Colonic mucosa (tissue), 4 donors: ENCODE measurements at regions not wholly inside any gene's neighbourhood (a gene's known extent, or its start where the extent isn't known, plus 50 kb on each side); places are given as distances from the start of the nearest gene placed in this dataset.
"Not testable (repeated sequence)": the region's sequence is repeated elsewhere in the genome, so short reads cannot be mapped to it uniquely, and the experiment has no call there.

Experiments used
- DNase-seq: peaks from one replicate; pipeline ENCODE4 v3.0.0-alpha.2; 2020
- H3K27ac ChIP-seq: fragments of 200-600 bp; one replicate; pipeline ENCODE4 v1.8.0; 2021
- H3K27me3 ChIP-seq: fragments of 200-600 bp; one replicate; pipeline ENCODE4 v1.8.0; 2021
- H3K36me3 ChIP-seq: fragments of 200-600 bp; one replicate; pipeline ENCODE4 v1.8.0; 2021
- H3K4me1 ChIP-seq: fragments of 200-600 bp; one replicate; pipeline ENCODE4 v1.8.0; 2021; ENCODE audit warnings: mild to moderate bottlenecking
- H3K4me3 ChIP-seq: fragments of 200-600 bp; one replicate; pipeline ENCODE4 v1.8.0; 2021
- H3K9ac ChIP-seq, 2 donors: one replicate each; pipeline ENCODE4 v1.7.0; 2013; ENCODE audit warnings: control low read depth in 2 of 2, low read depth in 2 of 2, low read length in 2 of 2
- H3K9me3 ChIP-seq: fragments of 200-600 bp; one replicate; pipeline ENCODE4 v1.8.0; 2021
- intact Hi-C: fragments of 100-400 bp; cut with DNase I; formaldehyde crosslinking; loops from one replicate; pipeline ENCODE4 v1.14.1; 2022
- TF ChIP-seq, protein P1 (sequence below): fragments of 200-600 bp; IDR thresholded peaks from one replicate; pipeline ENCODE4 v1.8.0; 2022; ENCODE audit warnings: antibody characterized with exemption, mild to moderate bottlenecking
- donor health status: healthy.
- donor health status: DM: no; HTN: no; CAD: no.
- donor health status: DM: no; HTN: no; CAD: no.

DNA sequence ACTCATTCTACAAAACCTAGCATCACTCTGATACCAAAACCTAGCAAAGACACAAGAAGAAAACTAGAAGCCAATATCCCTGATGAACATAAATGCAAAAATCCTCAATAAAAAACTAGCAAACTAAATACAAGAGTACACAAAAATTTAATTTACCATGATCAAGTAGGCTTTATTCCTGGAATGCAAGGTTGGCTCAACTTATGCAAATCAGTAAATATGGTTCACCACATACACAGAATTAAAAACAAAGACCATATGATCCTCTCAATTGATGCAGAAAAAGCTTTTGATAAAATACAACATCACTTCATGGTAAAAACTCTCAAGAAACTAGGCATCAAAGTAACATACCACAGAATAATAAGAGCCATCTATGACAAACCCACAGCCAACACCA, 188.3 kb downstream of the ETAA1 start:
- H3K4me3 ChIP-seq, result no peak overlapping the region
- H3K27me3 ChIP-seq, result no peaks in the 10 kb centered on the region
- no peak for DNase-seq
- no peak overlapping the region for H3K27ac ChIP-seq
- TF ChIP-seq, protein P1, sequence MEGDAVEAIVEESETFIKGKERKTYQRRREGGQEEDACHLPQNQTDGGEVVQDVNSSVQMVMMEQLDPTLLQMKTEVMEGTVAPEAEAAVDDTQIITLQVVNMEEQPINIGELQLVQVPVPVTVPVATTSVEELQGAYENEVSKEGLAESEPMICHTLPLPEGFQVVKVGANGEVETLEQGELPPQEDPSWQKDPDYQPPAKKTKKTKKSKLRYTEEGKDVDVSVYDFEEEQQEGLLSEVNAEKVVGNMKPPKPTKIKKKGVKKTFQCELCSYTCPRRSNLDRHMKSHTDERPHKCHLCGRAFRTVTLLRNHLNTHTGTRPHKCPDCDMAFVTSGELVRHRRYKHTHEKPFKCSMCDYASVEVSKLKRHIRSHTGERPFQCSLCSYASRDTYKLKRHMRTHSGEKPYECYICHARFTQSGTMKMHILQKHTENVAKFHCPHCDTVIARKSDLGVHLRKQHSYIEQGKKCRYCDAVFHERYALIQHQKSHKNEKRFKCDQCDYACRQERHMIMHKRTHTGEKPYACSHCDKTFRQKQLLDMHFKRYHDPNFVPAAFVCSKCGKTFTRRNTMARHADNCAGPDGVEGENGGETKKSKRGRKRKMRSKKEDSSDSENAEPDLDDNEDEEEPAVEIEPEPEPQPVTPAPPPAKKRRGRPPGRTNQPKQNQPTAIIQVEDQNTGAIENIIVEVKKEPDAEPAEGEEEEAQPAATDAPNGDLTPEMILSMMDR, result no peak
- intact Hi-C loops, result no loop called here
- H3K36me3 ChIP-seq, result no peaks in the 10 kb centered on the region
- no peaks in the 10 kb centered on the region for H3K9me3 ChIP-seq
- no peaks in the 10 kb centered on the region for H3K4me1 ChIP-seq
- no peak overlapping the region for H3K9ac ChIP-seq

DNA sequence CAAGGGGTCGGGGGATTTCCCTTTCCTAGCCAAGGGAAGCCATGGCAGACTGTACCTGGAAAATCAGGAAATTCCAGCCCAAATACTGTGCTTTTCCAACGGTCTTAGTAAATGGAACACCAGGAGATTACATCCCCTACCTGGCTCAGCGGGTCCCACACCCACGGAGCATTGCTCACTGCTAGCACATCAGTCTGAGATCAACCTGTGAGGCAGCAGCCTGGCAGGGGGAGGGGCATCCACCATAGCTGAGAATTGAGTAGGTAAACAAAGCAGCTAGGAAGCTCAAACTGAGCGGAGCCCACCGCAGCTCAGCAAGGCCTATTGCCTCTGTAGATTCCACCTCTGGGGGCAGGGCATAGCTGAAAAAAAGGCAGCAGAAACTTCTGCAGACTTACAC, 192.0 kb downstream of the ETAA1 start:
- H3K36me3 ChIP-seq, DNase-seq: not testable (repeated sequence)

GRCh38 chr2:67594522-67594921, 197.4 kb downstream of the ETAA1 start:
- H3K9ac ChIP-seq, H3K36me3 ChIP-seq, H3K27me3 ChIP-seq, H3K27ac ChIP-seq, H3K9me3 ChIP-seq, H3K4me3 ChIP-seq, H3K4me1 ChIP-seq, DNase-seq, intact Hi-C loops: not testable (repeated sequence)

More for the DNA sequence above, 192.0 kb downstream of the ETAA1 start:
- intact Hi-C loops, H3K27me3 ChIP-seq, H3K4me3 ChIP-seq, H3K4me1 ChIP-seq, H3K27ac ChIP-seq, H3K9ac ChIP-seq, H3K9me3 ChIP-seq: not testable (repeated sequence)

- no peak overlapping the region for H3K4me3 ChIP-seq
These were observed 199.7 kb downstream of the ETAA1 start for GRCh38 chr2:67596871-67597270.

GRCh38 chr2:67599561-67599960, 202.4 kb downstream of the ETAA1 start:
- DNase-seq, result no peak
- H3K27ac ChIP-seq, result no peak overlapping the region
- TF ChIP-seq, protein P1, result no peak
- no peak overlapping the region for H3K9ac ChIP-seq
- no peak overlapping the region for H3K4me3 ChIP-seq
- H3K4me1 ChIP-seq, result no peaks in the 10 kb centered on the region
- intact Hi-C loops, result no loop called here
- H3K27me3 ChIP-seq, result no peaks in the 10 kb centered on the region
- H3K9me3 ChIP-seq, result no peaks in the 10 kb centered on the region
- H3K36me3 ChIP-seq, result no peaks in the 10 kb centered on the region

More at GRCh38 chr2:67596871-67597270, 199.7 kb downstream of the ETAA1 start:
- no peaks in the 10 kb centered on the region for H3K27me3 ChIP-seq
- no peak overlapping the region for H3K27ac ChIP-seq
- intact Hi-C loops, result no loop called here
- no peak overlapping the region for H3K9ac ChIP-seq
- TF ChIP-seq, protein P1, result no peak
- H3K9me3 ChIP-seq, result no peaks in the 10 kb centered on the region
- H3K36me3 ChIP-seq, result no peaks in the 10 kb centered on the region
- no peak for DNase-seq
- H3K4me1 ChIP-seq, result no peaks in the 10 kb centered on the region

- H3K36me3 ChIP-seq, result no peaks in the 10 kb centered on the region
- no peaks in the 10 kb centered on the region for H3K9me3 ChIP-seq
- H3K4me3 ChIP-seq, result no peak overlapping the region
- no peak overlapping the region for H3K27ac ChIP-seq
- H3K27me3 ChIP-seq, result no peaks in the 10 kb centered on the region
- no peak for DNase-seq
- intact Hi-C loops, result no loop called here
- H3K4me1 ChIP-seq, result no peaks in the 10 kb centered on the region
- H3K9ac ChIP-seq, result no peak overlapping the region
- TF ChIP-seq, protein P1, result no peak
These were observed 203.2 kb downstream of the ETAA1 start for GRCh38 chr2:67600222-67600871.
